ENCODE measurements at regions not wholly inside any gene's neighbourhood (a gene's known extent, or its start where the extent isn't known, plus 50 kb on each side); places are given as distances from the start of the nearest gene placed in this dataset.

DNA sequence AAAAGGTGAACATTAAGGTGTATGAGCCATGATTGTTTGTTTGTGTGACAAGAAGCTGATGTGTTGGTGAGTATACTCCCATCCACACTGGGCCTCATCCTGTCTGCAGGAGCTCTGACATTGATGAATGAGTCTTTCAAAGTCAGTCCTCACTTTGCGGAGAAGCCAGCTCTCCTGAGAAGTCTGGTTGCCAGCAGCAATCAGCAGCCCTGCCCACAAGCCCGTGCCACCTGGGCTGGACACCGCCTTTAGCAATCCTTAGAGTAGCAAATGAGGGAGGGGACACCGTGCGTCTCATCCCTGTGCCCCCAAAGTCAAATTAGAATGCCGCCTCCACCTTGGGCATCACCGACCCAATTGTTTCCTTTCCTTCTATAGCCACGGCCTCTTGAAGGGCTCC is 174.8 kb upstream of the NECTIN1 start:
- TF ChIP-seq, protein P1, sequence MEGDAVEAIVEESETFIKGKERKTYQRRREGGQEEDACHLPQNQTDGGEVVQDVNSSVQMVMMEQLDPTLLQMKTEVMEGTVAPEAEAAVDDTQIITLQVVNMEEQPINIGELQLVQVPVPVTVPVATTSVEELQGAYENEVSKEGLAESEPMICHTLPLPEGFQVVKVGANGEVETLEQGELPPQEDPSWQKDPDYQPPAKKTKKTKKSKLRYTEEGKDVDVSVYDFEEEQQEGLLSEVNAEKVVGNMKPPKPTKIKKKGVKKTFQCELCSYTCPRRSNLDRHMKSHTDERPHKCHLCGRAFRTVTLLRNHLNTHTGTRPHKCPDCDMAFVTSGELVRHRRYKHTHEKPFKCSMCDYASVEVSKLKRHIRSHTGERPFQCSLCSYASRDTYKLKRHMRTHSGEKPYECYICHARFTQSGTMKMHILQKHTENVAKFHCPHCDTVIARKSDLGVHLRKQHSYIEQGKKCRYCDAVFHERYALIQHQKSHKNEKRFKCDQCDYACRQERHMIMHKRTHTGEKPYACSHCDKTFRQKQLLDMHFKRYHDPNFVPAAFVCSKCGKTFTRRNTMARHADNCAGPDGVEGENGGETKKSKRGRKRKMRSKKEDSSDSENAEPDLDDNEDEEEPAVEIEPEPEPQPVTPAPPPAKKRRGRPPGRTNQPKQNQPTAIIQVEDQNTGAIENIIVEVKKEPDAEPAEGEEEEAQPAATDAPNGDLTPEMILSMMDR (conservative IDR thresholded peaks at IDR 0.05; ENCODE audit: low read depth, low read length): no peak
- TF ChIP-seq POLR2A (IDR thresholded peaks at IDR 0.05; ENCODE audit: low read depth, low read length) (no peak), RFX5 (IDR thresholded peaks at IDR 0.05; ENCODE audit: low read depth, low read length) (no peak), CHD1 (IDR thresholded peaks at IDR 0.05; ENCODE audit: low read depth, low read length) (no peak), MAFK (IDR thresholded peaks at IDR 0.05; ENCODE audit: low read depth, low read length) (no peak), SMC3 (IDR thresholded peaks at IDR 0.05; ENCODE audit: low read depth, low read length) (no peak), CEBPB (IDR thresholded peaks at IDR 0.05; ENCODE audit: low read depth, low read length) (no peak), MXI1 (IDR thresholded peaks at IDR 0.05; ENCODE audit: borderline replicate concordance, low read depth, low read length) (no peak), NFE2L2 (IDR thresholded peaks at IDR 0.05; ENCODE audit: low read depth, low read length) (no peak), RAD21 (IDR thresholded peaks at IDR 0.05; ENCODE audit: low read length) (no peak)
- TF ChIP-seq, protein P2, sequence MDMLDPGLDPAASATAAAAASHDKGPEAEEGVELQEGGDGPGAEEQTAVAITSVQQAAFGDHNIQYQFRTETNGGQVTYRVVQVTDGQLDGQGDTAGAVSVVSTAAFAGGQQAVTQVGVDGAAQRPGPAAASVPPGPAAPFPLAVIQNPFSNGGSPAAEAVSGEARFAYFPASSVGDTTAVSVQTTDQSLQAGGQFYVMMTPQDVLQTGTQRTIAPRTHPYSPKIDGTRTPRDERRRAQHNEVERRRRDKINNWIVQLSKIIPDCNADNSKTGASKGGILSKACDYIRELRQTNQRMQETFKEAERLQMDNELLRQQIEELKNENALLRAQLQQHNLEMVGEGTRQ (IDR thresholded peaks at IDR 0.05; ENCODE audit: low read depth, low read length): no peak
- TF ChIP-seq, protein P3, sequence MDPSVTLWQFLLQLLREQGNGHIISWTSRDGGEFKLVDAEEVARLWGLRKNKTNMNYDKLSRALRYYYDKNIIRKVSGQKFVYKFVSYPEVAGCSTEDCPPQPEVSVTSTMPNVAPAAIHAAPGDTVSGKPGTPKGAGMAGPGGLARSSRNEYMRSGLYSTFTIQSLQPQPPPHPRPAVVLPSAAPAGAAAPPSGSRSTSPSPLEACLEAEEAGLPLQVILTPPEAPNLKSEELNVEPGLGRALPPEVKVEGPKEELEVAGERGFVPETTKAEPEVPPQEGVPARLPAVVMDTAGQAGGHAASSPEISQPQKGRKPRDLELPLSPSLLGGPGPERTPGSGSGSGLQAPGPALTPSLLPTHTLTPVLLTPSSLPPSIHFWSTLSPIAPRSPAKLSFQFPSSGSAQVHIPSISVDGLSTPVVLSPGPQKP (IDR thresholded peaks at IDR 0.05; ENCODE audit: borderline replicate concordance, low read depth, low read length): no peak

Measured in IMR-90 (cell line).